HUES48 (cell line): ENCODE measurements at regions not wholly inside any gene's neighbourhood (a gene's known extent, or its start where the extent isn't known, plus 50 kb on each side); places are given as distances from the start of the nearest gene placed in this dataset.

Experiments used
- H3K27ac ChIP-seq: one replicate; pipeline ENCODE4 v1.7.0; 2013; ENCODE audit warnings: low read depth, low read length, inconsistent platforms
- H3K27me3 ChIP-seq: 2 replicates; pipeline ENCODE4 v1.6.1; 2013; ENCODE audit warnings: mild to moderate bottlenecking, low read length; ENCODE audit not compliant: control insufficient read depth, insufficient read depth
- H3K36me3 ChIP-seq: 2 replicates; pipeline ENCODE4 v1.6.1; 2013; ENCODE audit warnings: low read length; ENCODE audit not compliant: control insufficient read depth, insufficient read depth
- H3K4me1 ChIP-seq: 2 replicates; pipeline ENCODE4 v1.6.1; 2013; ENCODE audit warnings: mild to moderate bottlenecking, low read length; ENCODE audit not compliant: control insufficient read depth, insufficient read depth
- H3K4me3 ChIP-seq: 2 replicates; pipeline ENCODE4 v1.5.1; 2013; ENCODE audit warnings: mild to moderate bottlenecking, low read depth, low read length
- H3K9ac ChIP-seq: 2 replicates; pipeline ENCODE4 v1.6.1; 2013; ENCODE audit warnings: mild to moderate bottlenecking, low read depth, low read length, moderate library complexity
- H3K9me3 ChIP-seq: 2 replicates; pipeline ENCODE4 v1.6.1; 2013; ENCODE audit warnings: low read length; ENCODE audit not compliant: control insufficient read depth, insufficient read depth

DNA sequence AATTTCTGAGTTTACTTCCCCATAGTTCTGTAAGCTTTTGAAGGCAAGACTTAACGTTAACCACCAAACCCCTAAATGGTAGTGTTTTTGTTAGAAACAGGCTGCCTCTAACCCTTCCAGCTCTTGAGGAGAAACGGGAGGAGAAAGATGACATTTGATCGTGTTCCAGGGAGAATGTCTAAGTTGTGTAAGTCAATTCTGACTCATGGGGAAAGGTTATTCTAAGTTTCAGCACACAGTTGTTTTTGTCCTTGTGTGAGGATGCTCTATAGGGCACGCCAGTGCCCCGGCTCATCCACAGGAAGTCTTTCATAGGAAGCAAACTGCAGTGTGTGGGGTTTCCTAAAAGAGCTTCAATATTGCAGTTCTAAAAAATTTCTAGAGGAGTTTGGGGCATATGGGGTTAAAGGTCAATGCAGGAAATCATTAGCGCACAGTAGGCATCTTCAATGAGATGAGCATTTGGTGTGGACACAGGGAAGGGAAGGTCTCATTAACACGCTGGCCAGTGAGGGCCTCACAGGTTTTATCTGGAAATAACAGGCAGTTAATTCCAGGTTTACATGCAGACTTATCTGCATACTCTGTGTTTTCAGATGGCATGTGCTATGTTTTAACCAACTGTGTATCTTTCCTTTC, 638.2 kb upstream of the IGFBP3 start:
- no peaks in the 10 kb centered on the region for H3K36me3 ChIP-seq
- H3K27ac ChIP-seq = no peak overlapping the region
- no peak overlapping the region for H3K4me3 ChIP-seq
- H3K9me3 ChIP-seq = no peaks in the 10 kb centered on the region
- no peaks in the 10 kb centered on the region for H3K27me3 ChIP-seq
- H3K4me1 ChIP-seq = no peaks in the 10 kb centered on the region
- no peak overlapping the region for H3K9ac ChIP-seq

DNA sequence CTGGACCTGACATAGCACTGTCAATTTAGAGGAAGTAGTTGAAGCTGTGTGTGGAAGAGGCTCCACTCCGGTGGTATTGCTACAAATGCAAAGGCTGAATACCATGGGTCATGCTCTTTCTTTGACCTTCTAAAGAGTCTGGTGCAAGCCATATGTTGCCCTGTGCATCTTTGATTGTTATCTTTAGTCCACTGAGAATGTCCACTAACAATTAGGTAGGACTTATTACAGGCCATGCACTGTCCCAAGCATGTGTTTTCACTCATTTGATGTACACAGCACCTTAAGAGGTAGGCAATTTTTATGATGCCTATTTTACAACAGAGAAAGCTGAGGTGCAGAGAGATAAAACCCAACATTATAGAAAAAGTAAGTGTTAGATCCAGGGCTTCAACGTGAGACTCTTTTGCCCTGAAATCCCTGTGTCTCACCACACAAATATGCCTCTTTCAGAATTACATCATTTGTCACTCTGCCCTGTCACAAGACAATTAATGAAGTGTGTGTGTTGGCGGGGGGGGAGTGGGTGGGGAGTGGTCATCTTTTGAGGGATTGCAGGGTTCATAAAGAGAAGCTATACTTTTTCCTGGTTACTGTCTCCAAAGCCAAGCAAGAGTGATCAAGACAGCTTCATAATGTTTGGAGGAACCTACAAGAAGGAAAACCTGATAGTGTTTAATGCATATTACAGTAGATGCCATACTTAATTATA, 637.6 kb upstream of the IGFBP3 start:
- H3K4me3 ChIP-seq = no peak overlapping the region
- no peak overlapping the region for H3K27ac ChIP-seq
- no peaks in the 10 kb centered on the region for H3K9me3 ChIP-seq
- H3K36me3 ChIP-seq = no peaks in the 10 kb centered on the region
- H3K9ac ChIP-seq = no peak overlapping the region
- no peaks in the 10 kb centered on the region for H3K27me3 ChIP-seq
- no peaks in the 10 kb centered on the region for H3K4me1 ChIP-seq

DNA sequence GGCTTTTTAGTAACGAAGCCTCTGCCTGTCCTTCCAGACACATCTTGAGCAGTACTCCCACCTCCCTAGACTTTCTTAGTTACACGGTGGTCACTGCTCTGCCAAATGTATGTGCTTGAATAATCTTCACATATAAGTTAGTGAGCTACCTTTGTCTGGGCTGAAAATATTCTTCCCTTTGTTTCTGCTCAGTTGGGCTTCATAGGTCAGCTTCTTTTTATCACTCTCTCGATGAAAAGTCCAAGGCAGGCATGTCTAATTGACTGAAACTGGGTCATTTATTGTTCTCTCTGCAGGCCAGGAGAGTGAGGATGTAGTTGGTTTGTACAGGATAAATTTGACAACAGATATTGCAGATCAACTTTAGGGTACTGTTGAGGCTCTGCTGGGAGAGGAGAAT, 636.7 kb upstream of the IGFBP3 start:
- Histone ChIP-seq H3K4me3 (no peak overlapping the region), H3K27me3 (no peaks in the 10 kb centered on the region), H3K9me3 (no peaks in the 10 kb centered on the region), H3K36me3 (no peaks in the 10 kb centered on the region), H3K9ac (no peak overlapping the region), H3K27ac (no peak overlapping the region), H3K4me1 (no peaks in the 10 kb centered on the region)

DNA sequence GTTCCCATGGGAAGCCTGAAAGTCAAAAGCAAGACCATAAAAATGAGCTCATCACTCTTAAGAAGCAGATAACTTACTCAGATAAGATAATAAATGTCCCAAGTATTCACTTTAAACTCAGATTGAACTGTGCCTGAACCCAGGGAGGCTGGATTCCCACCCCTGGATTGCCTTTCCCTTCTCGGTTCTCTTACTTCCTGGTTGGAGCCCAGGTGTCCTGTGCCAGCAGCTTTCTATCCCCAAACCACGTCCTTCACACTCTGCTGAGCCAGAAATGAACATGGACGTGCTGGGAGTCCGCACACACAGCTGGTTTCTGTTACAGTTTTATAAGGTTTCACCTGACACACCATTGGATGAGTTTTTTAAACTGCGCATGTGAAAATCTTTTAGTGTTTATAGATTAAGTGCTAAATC, 636.2 kb upstream of the IGFBP3 start:
- Histone ChIP-seq H3K4me3 (no peak overlapping the region), H3K9me3 (no peaks in the 10 kb centered on the region), H3K27me3 (no peaks in the 10 kb centered on the region), H3K4me1 (no peaks in the 10 kb centered on the region), H3K36me3 (no peaks in the 10 kb centered on the region), H3K27ac (no peak overlapping the region), H3K9ac (no peak overlapping the region)

DNA sequence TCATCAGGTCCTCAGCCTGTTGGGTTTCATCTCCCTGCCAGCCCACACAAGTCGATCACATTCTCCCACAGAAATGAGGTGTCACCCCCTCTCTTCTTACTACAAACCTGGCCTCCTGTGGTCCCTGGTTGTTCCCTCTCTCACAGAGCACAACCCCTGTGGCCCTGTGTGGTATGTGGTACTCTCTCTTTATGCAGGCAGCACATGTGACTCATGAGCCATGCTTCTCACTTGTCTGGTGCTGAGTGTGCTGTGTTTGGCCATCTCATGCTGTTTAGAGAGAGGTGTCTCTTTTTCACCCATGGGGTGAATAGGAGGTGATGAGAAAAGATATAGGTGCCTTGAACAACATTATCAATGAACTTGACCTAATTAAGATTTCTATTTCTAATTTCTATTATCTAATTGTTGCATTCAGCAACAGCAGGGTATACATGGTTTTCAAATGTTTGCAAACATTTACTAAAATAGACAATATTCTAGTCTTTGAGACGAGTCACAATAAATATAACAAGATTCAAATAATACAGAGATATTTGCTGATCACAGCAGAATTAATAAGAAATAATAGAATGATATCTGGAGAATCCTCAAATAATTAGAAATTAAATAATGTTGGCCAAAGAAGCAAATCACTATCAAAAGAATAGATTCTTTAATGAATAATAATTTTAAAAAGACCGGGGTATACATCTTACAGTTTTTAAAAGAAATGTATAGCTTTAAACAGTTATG, 633.8 kb upstream of the IGFBP3 start:
- Histone ChIP-seq H3K9me3 (no peaks in the 10 kb centered on the region), H3K27me3 (no peaks in the 10 kb centered on the region), H3K9ac (no peak overlapping the region), H3K4me1 (no peaks in the 10 kb centered on the region), H3K27ac (no peak overlapping the region), H3K4me3 (no peak overlapping the region), H3K36me3 (no peaks in the 10 kb centered on the region)

DNA sequence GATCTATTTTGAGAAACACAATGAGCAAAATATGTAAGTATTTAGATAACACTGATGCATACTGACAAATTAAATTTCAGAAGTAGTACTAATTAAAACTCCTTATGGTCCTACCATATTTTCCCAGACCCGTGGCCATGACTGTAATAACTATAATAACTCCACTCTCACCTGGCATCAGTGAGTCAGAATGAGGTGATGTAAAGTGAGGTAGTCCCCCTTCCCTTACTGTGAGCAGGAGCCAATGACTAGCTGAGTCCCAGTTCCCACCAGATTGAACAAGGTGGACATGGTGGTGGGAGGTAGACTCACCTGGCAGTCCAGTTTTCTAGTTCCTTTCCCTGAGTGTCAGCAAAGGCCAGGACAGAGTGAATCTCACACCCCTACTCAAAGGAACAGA, 630.5 kb upstream of the IGFBP3 start:
- Histone ChIP-seq H3K27ac (no peak overlapping the region), H3K9me3 (no peaks in the 10 kb centered on the region), H3K36me3 (no peaks in the 10 kb centered on the region), H3K4me1 (no peaks in the 10 kb centered on the region), H3K4me3 (no peak overlapping the region), H3K27me3 (no peaks in the 10 kb centered on the region), H3K9ac (no peak overlapping the region)

DNA sequence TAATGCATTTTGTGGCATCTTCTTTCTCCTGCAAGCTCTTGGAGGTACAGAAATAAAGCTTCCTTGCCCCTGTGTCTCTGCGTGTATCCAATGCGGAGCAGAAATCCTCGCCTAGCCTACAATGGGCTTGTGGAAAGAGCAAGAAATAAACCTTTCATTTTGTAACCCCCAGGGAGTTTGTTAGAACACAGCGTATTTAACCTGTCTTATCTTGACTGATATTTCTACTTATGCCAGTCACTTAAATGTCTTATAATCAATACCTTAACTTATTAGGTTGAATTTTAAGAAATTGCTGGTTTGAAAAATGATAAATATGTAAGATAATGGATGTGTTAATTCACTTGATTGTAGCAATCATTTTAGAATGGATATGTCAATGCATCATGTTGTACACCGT, 629.8 kb upstream of the IGFBP3 start:
- Histone ChIP-seq H3K9ac (no peak overlapping the region), H3K36me3 (no peaks in the 10 kb centered on the region), H3K4me3 (no peak overlapping the region), H3K27ac (no peak overlapping the region), H3K9me3 (no peaks in the 10 kb centered on the region), H3K27me3 (no peaks in the 10 kb centered on the region), H3K4me1 (no peaks in the 10 kb centered on the region; the same call in 1 of the 2 replicates)

DNA sequence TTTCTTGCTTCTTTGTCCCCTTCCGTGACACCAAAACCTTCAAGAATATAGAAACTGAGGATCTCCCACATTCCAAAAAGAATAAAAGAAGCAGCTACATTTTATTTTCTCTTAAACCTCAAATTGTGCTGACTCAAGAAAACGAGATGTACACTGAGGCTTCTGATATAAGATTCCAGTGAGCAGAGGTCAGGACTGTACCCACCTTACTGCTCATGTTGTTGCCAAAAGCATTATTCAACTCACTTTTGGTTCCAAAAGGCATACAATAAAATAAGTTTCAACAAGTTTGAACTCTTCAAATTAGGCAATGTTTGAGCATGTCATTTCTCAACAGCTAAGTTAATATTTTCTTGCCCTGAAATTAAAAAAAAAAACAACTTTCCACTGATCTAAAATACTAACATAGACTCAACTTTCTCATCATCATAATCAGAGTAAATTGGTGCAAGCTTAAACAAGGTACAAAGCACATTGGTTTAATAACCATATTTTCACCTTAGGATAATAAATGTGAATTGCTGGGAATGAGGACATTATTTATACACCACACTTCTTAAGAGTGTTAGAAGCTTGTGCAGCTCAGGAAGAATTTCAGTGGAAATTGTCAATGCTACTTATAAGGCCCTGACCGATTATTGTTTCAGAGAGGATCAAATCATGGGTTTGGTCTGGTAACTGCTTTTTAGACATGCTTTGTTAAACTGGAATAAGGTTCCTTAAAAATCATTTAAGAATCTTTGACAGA, 629.0 kb upstream of the IGFBP3 start:
- Histone ChIP-seq H3K27me3 (no peaks in the 10 kb centered on the region), H3K9ac (no peak overlapping the region), H3K9me3 (no peaks in the 10 kb centered on the region), H3K4me1 (no peaks in the 10 kb centered on the region; the same call in 1 of the 2 replicates), H3K36me3 (no peaks in the 10 kb centered on the region), H3K4me3 (no peak overlapping the region), H3K27ac (no peak overlapping the region)

DNA sequence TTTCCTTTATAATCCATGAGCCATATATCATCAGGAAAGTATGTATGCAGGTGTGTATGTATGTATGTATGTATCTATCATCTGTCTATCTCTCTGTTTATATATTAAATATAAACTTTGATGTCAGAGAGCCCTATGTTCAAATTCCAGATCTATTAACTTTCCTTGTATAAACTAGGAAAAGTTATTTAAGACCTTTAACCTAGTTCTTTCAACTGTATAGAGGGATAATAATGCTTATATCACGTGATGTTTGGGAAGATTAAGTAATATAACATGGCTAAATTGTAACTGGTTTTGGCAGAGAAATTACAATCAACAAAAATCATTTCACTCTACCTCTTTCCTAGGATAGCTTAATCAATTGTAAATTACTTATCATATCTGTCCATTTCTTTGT, 628.3 kb upstream of the IGFBP3 start:
- Histone ChIP-seq H3K9me3 (no peaks in the 10 kb centered on the region), H3K27ac (no peak overlapping the region), H3K36me3 (no peaks in the 10 kb centered on the region), H3K4me1 (no peaks in the 10 kb centered on the region; the same call in 1 of the 2 replicates), H3K4me3 (no peak overlapping the region), H3K9ac (no peak overlapping the region), H3K27me3 (no peaks in the 10 kb centered on the region)

DNA sequence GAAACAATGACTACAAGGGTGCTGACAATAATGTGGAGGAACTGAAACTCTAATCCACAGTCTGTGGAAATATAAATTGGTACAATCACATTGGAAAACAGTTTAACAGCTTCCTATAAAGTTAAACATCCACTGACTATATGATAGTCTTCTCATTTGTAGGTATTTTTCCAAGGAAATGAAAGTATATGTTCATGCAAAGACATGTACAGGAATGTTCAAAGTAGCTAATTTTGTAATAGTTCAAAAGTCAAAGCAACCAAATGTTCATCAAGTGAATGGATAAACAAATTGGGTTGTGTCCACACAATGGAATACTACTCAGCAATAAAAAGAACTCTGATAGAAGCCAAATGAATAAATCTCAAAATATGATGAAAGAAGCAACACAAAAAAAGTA, 626.0 kb upstream of the IGFBP3 start:
- no peaks in the 10 kb centered on the region for H3K9me3 ChIP-seq
- no peak overlapping the region for H3K9ac ChIP-seq
- peaks cover 10% of the 10 kb centered on the region for H3K4me1 ChIP-seq
- H3K36me3 ChIP-seq = no peaks in the 10 kb centered on the region
- H3K27ac ChIP-seq = no peak overlapping the region
- no peak overlapping the region for H3K4me3 ChIP-seq
- H3K27me3 ChIP-seq = no peaks in the 10 kb centered on the region
